PFSK-1 (cell line): ENCODE measurements at regions not wholly inside any gene's neighbourhood (a gene's known extent, or its start where the extent isn't known, plus 50 kb on each side); places are given as distances from the start of the nearest gene placed in this dataset.

ENCODE experiments used
- POLR2AphosphoS5 ChIP-seq: IDR thresholded peaks from 2 replicates; pipeline ENCODE4 v1.6.1; 2012; ENCODE audit warnings: low read depth, mild to moderate bottlenecking, control low read depth, low read length, moderate library complexity
- REST ChIP-seq, 2 experiments: IDR thresholded peaks; 2 replicates each; pipeline versions ENCODE4 v1.6.1 to v1.8.0; 2011 to 2012; ENCODE audit warnings: low read depth in 2 of 2, low read length in 2 of 2, control low read depth in 1 of 2, inconsistent platforms in 1 of 2, mild to moderate bottlenecking in 1 of 2, moderate library complexity in 1 of 2; ENCODE audit not compliant: insufficient read depth in 1 of 2
- SIN3A ChIP-seq: IDR thresholded peaks from 2 replicates; pipeline ENCODE4 v1.6.1; 2012; ENCODE audit warnings: mild to moderate bottlenecking, low read length, moderate library complexity, borderline replicate concordance; ENCODE audit not compliant: insufficient read depth
- TAF1 ChIP-seq: IDR thresholded peaks from 2 replicates; pipeline ENCODE4 v1.6.1; 2012; ENCODE audit warnings: low read length, control low read depth, borderline replicate concordance; ENCODE audit not compliant: insufficient read depth

GRCh38 chr10:121242741-121243608, 355.3 kb downstream of the FGFR2 start:
- TF ChIP-seq SIN3A = no peak
- no peak for TF ChIP-seq POLR2AphosphoS5
- no peak for TF ChIP-seq REST (IDR thresholded peaks at IDR 0.05; ENCODE audit: insufficient read depth in 1 of 2, low read depth in 2 of 2, low read length in 2 of 2)
- TF ChIP-seq TAF1 = no peak
